ENCODE measurements at regions not wholly inside any gene's neighbourhood (a gene's known extent, or its start where the extent isn't known, plus 50 kb on each side); places are given as distances from the start of the nearest gene placed in this dataset.
"Not testable (repeated sequence)": the region's sequence is repeated elsewhere in the genome, so short reads cannot be mapped to it uniquely, and the experiment has no call there.

- no CpG with 5 or more reads among the region's 1 CpG for WGBS (ENCODE audit: extremely low coverage, insufficient coverage, low lambda C conversion rate)
- no peaks in the 10 kb centered on the region for H3K36me3 ChIP-seq (ENCODE audit: control insufficient read depth, insufficient read depth, low read length)
- H3K27ac ChIP-seq (ENCODE audit: low read depth, low read length): no peak overlapping the region
Observed at GRCh38 chr12:14076538-14076937, 95.1 kb upstream of the GRIN2B start.

DNA sequence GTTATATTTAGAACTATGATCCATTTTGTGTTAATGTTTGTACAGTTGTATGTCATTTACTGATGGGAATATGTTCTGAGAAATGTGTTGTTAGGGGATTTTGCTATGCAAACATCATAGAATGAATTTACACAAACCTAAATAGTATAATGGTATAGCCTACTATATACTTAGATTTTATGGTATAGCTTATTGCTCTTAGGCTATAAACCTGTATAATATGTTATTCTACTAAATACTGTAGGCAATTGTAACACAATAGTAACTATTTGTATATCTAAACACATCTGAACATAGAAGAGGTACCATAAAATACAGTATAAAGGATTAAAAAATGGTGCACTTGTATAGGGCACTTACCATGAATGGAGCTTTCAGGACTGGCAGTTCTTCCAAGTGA, 105.4 kb upstream of the GRIN2B start:
- Histone ChIP-seq H3K56ac (ENCODE audit: low read length) (no peak overlapping the region), H2AK5ac (ENCODE audit: low read length) (no peak overlapping the region), H3K4ac (ENCODE audit: low read depth, low read length) (no peak overlapping the region), H2BK120ac (ENCODE audit: low read depth, low read length) (no peak overlapping the region), H3K4me2 (ENCODE audit: low read length) (no peak overlapping the region), H3K79me2 (ENCODE audit: control insufficient read depth, insufficient read depth, low read length) (no peaks in the 10 kb centered on the region), H3K4me1 (ENCODE audit: control insufficient read depth, low read depth, low read length) (no peaks in the 10 kb centered on the region), H3K23ac (ENCODE audit: low read length) (no peak overlapping the region), H2BK5ac (ENCODE audit: low read length) (no peak overlapping the region), H3K18ac (ENCODE audit: low read length) (no peak overlapping the region), H3K79me1 (ENCODE audit: low read length) (no peaks in the 10 kb centered on the region), H4K5ac (ENCODE audit: low read length) (no peak overlapping the region), H3K27me3 (ENCODE audit: insufficient read depth, low read length, poor library complexity) (no peaks in the 10 kb centered on the region), H3K36me3 (ENCODE audit: control insufficient read depth, insufficient read depth, low read length) (no peaks in the 10 kb centered on the region), H2BK15ac (replicated peaks; ENCODE audit: low read depth) (no peak overlapping the region), H3K4me3 (ENCODE audit: low read length) (no peak overlapping the region), H3K9ac (ENCODE audit: low read length) (no peak overlapping the region), H3K27ac (ENCODE audit: low read depth, low read length) (no peak overlapping the region), H4K8ac (ENCODE audit: low read depth, low read length) (no peak overlapping the region)
- no peak for DNase-seq

More at GRCh38 chr12:14076538-14076937, 95.1 kb upstream of the GRIN2B start:
- no peak overlapping the region for H4K8ac ChIP-seq (ENCODE audit: low read depth, low read length)
- no peaks in the 10 kb centered on the region for H3K27me3 ChIP-seq (ENCODE audit: insufficient read depth, low read length, poor library complexity)
- H3K4me3 ChIP-seq (ENCODE audit: low read length): no peak overlapping the region
- no peak for DNase-seq
- no peak overlapping the region for H3K23ac ChIP-seq (ENCODE audit: low read length)
- H3K9ac ChIP-seq (ENCODE audit: low read length): no peak overlapping the region
- H3K56ac ChIP-seq (ENCODE audit: low read length): no peak overlapping the region
- no peaks in the 10 kb centered on the region for H3K79me2 ChIP-seq (ENCODE audit: control insufficient read depth, insufficient read depth, low read length)
- no peaks in the 10 kb centered on the region for H3K4me1 ChIP-seq (ENCODE audit: control insufficient read depth, low read depth, low read length)
- H2BK5ac ChIP-seq (ENCODE audit: low read length): no peak overlapping the region
- H3K4me2 ChIP-seq (ENCODE audit: low read length): no peak overlapping the region
- H3K79me1 ChIP-seq (ENCODE audit: low read length): no peaks in the 10 kb centered on the region
- H3K4ac ChIP-seq (ENCODE audit: low read depth, low read length): no peak overlapping the region
- H2BK15ac ChIP-seq (replicated peaks; ENCODE audit: low read depth): no peak overlapping the region
- H3K18ac ChIP-seq (ENCODE audit: low read length): no peak overlapping the region
- no peak overlapping the region for H2AK5ac ChIP-seq (ENCODE audit: low read length)
- no peak overlapping the region for H4K5ac ChIP-seq (ENCODE audit: low read length)
- H2BK120ac ChIP-seq (ENCODE audit: low read depth, low read length): no peak overlapping the region

DNA sequence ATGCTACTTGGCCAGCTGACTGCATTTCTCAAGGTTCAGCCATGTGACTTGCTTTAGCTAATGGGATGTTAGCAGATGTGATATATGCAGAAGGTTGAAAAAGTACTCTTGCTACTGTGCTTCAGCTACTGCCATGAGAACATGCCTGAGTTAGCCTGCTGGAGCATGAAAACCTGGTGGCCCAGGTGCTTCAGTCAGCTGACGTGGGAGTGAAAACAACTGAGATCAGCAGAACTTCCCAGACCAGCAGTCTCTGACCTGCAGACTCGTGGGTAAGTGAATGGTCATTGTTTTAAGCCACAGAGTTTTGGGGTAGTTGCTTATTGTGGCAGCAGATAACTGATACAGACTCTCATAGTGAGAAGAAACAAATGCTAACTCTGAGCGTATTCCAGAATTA, 118.6 kb upstream of the GRIN2B start:
- H3K4me2 ChIP-seq (ENCODE audit: low read length): no peak overlapping the region
- no peak overlapping the region for H2BK15ac ChIP-seq (replicated peaks; ENCODE audit: low read depth)
- H2BK5ac ChIP-seq (ENCODE audit: low read length): no peak overlapping the region
- H3K9ac ChIP-seq (ENCODE audit: low read length): no peak overlapping the region
- no peak for DNase-seq
- H3K79me2 ChIP-seq (ENCODE audit: control insufficient read depth, insufficient read depth, low read length): no peaks in the 10 kb centered on the region
- H3K27ac ChIP-seq (ENCODE audit: low read depth, low read length): no peak overlapping the region
- H3K18ac ChIP-seq (ENCODE audit: low read length): no peak overlapping the region
- H3K4me3 ChIP-seq (ENCODE audit: low read length): no peak overlapping the region
- H2BK120ac ChIP-seq (ENCODE audit: low read depth, low read length): no peak overlapping the region
- no peak overlapping the region for H2AK5ac ChIP-seq (ENCODE audit: low read length)
- H3K36me3 ChIP-seq (ENCODE audit: control insufficient read depth, insufficient read depth, low read length): no peaks in the 10 kb centered on the region
- H3K4me1 ChIP-seq (ENCODE audit: control insufficient read depth, low read depth, low read length): no peaks in the 10 kb centered on the region
- H3K56ac ChIP-seq (ENCODE audit: low read length): no peak overlapping the region
- no peak overlapping the region for H3K4ac ChIP-seq (ENCODE audit: low read depth, low read length)
- no peak overlapping the region for H4K5ac ChIP-seq (ENCODE audit: low read length)
- H3K23ac ChIP-seq (ENCODE audit: low read length): no peak overlapping the region
- H3K27me3 ChIP-seq (ENCODE audit: insufficient read depth, low read length, poor library complexity): no peaks in the 10 kb centered on the region
- H4K8ac ChIP-seq (ENCODE audit: low read depth, low read length): no peak overlapping the region
- WGBS (ENCODE audit: extremely low coverage, insufficient coverage, low lambda C conversion rate): no CpG with 5 or more reads among the region's 3 CpGs
- no peaks in the 10 kb centered on the region for H3K79me1 ChIP-seq (ENCODE audit: low read length)

- H4K5ac ChIP-seq (ENCODE audit: low read length); H3K27ac ChIP-seq (ENCODE audit: low read depth, low read length); H3K9ac ChIP-seq (ENCODE audit: low read length); H3K4me1 ChIP-seq (ENCODE audit: control insufficient read depth, low read depth, low read length); H3K56ac ChIP-seq (ENCODE audit: low read length); H4K8ac ChIP-seq (ENCODE audit: low read depth, low read length); H2BK5ac ChIP-seq (ENCODE audit: low read length); H3K4ac ChIP-seq (ENCODE audit: low read depth, low read length); H3K27me3 ChIP-seq (ENCODE audit: insufficient read depth, low read length, poor library complexity); H3K36me3 ChIP-seq (ENCODE audit: control insufficient read depth, insufficient read depth, low read length); DNase-seq; H3K4me2 ChIP-seq (ENCODE audit: low read length); H2AK5ac ChIP-seq (ENCODE audit: low read length); H3K4me3 ChIP-seq (ENCODE audit: low read length); H3K79me1 ChIP-seq (ENCODE audit: low read length); H3K23ac ChIP-seq (ENCODE audit: low read length); H3K79me2 ChIP-seq (ENCODE audit: control insufficient read depth, insufficient read depth, low read length); H2BK15ac ChIP-seq (replicated peaks; ENCODE audit: low read depth); H2BK120ac ChIP-seq (ENCODE audit: low read depth, low read length); H3K18ac ChIP-seq (ENCODE audit: low read length): not testable (repeated sequence)
- WGBS (ENCODE audit: extremely low coverage, insufficient coverage, low lambda C conversion rate): no CpG with 5 or more reads among the region's 1 CpG
Observed at GRCh38 chr12:14101556-14101955, 120.2 kb upstream of the GRIN2B start.

DNA sequence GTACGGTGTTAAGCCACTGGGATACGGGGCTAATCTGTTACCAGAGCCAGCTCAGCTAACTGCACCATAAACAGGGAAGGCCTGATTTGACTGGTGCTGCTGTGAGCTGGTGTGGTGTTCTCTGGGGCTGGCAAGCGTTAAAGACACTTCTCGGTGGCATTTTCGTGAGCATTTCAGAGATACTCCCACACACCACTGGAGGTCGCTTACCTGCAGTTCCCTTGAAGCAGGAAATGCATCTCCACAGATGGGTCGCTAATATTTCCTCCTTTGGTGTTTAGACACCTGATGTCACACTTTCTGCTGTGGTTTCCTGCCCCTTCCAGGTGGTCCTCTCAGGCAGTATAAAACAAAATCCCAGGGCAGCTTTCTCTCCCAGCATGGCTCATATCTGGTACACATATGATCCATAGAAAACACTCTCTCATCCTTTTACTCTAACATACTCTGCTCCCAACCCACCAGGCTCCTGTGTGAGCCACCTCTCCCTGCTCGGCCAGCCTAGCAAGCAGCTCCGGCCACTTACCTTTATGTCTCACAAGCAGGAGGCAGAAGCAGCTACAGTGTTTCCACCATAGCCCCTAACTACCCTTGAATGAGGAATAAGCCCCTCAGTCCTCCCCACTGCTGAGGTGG, 129.9 kb upstream of the GRIN2B start:
- peak; percentile 76 for DNase-seq
- H3K4me1 ChIP-seq (ENCODE audit: control insufficient read depth, low read depth, low read length): no peaks in the 10 kb centered on the region
- H3K27me3 ChIP-seq (ENCODE audit: insufficient read depth, low read length, poor library complexity): no peaks in the 10 kb centered on the region
- H3K56ac ChIP-seq (ENCODE audit: low read length): no peak overlapping the region
- no peak overlapping the region for H3K4ac ChIP-seq (ENCODE audit: low read depth, low read length)
- no peak overlapping the region for H3K27ac ChIP-seq (ENCODE audit: low read depth, low read length)
- H3K9ac ChIP-seq (ENCODE audit: low read length): no peak overlapping the region
- no CpG with 5 or more reads among the region's 9 CpGs for whole genome bisulfite sequencing (ENCODE audit: extremely low coverage, insufficient coverage, low lambda C conversion rate)
- H3K79me2 ChIP-seq (ENCODE audit: control insufficient read depth, insufficient read depth, low read length): no peaks in the 10 kb centered on the region
- H2BK5ac ChIP-seq (ENCODE audit: low read length): no peak overlapping the region
- H4K8ac ChIP-seq (ENCODE audit: low read depth, low read length): no peak overlapping the region
- no peaks in the 10 kb centered on the region for H3K36me3 ChIP-seq (ENCODE audit: control insufficient read depth, insufficient read depth, low read length)
- no peak overlapping the region for H2BK120ac ChIP-seq (ENCODE audit: low read depth, low read length)
- H3K23ac ChIP-seq (ENCODE audit: low read length): no peak overlapping the region
- H4K5ac ChIP-seq (ENCODE audit: low read length): no peak overlapping the region
- H3K79me1 ChIP-seq (ENCODE audit: low read length): no peaks in the 10 kb centered on the region
- H3K4me3 ChIP-seq (ENCODE audit: low read length): no peak overlapping the region
- no peak overlapping the region for H2BK15ac ChIP-seq (replicated peaks; ENCODE audit: low read depth)
- H2AK5ac ChIP-seq (ENCODE audit: low read length): no peak overlapping the region
- no peak overlapping the region for H3K18ac ChIP-seq (ENCODE audit: low read length)
- H3K4me2 ChIP-seq (ENCODE audit: low read length): no peak overlapping the region

- no peak overlapping the region for H3K4me3 ChIP-seq (ENCODE audit: low read length)
- H3K9ac ChIP-seq (ENCODE audit: low read length): no peak overlapping the region
- WGBS (ENCODE audit: extremely low coverage, insufficient coverage, low lambda C conversion rate): no CpG with 5 or more reads among the region's 1 CpG
Observed at GRCh38 chr12:14113031-14113430, 131.6 kb upstream of the GRIN2B start.

More at GRCh38 chr12:14113031-14113430, 131.6 kb upstream of the GRIN2B start:
- Histone ChIP-seq H2BK15ac (replicated peaks; ENCODE audit: low read depth) (no peak overlapping the region), H3K4ac (ENCODE audit: low read depth, low read length) (no peak overlapping the region), H3K27me3 (ENCODE audit: insufficient read depth, low read length, poor library complexity) (no peaks in the 10 kb centered on the region), H2AK5ac (ENCODE audit: low read length) (no peak overlapping the region), H2BK120ac (ENCODE audit: low read depth, low read length) (no peak overlapping the region), H3K4me1 (ENCODE audit: control insufficient read depth, low read depth, low read length) (no peaks in the 10 kb centered on the region), H3K79me2 (ENCODE audit: control insufficient read depth, insufficient read depth, low read length) (no peaks in the 10 kb centered on the region), H4K8ac (ENCODE audit: low read depth, low read length) (no peak overlapping the region), H3K4me2 (ENCODE audit: low read length) (no peak overlapping the region), H2BK5ac (ENCODE audit: low read length) (no peak overlapping the region), H3K79me1 (ENCODE audit: low read length) (no peaks in the 10 kb centered on the region), H3K23ac (ENCODE audit: low read length) (no peak overlapping the region), H3K27ac (ENCODE audit: low read depth, low read length) (no peak overlapping the region), H3K36me3 (ENCODE audit: control insufficient read depth, insufficient read depth, low read length) (no peaks in the 10 kb centered on the region), H4K5ac (ENCODE audit: low read length) (no peak overlapping the region), H3K56ac (ENCODE audit: low read length) (no peak overlapping the region), H3K18ac (ENCODE audit: low read length) (no peak overlapping the region)
- DNase-seq: no peak

Data from mesendoderm (in vitro differentiated cells).